A549 (cell line): ENCODE measurements at regions not wholly inside any gene's neighbourhood (a gene's known extent, or its start where the extent isn't known, plus 50 kb on each side); places are given as distances from the start of the nearest gene placed in this dataset.

Source experiments
- ATAC-seq, 2 experiments: fragments of 200-7000 bp in 1 of 2; fragments of >200 bp in 1 of 2; cut with Nextera tagmentation in 1 of 2; cut with Tn5 transposase in 1 of 2; 3 replicates each; pipeline versions ENCODE4 v1.8.0 to v1.9.1; 2018 to 2020; ENCODE audit warnings: mild to moderate bottlenecking in 1 of 2, moderate library complexity in 1 of 2
- CTCF ChIA-PET: fragments of 300-600 bp; sonication (Branson Sonifier 250); formaldehyde crosslinking; extraction: SDS; loops from one replicate; lab custom pipeline; 2021; ENCODE audit warnings: antibody characterized with exemption, inconsistent platforms; lab: Yijun Ruan, JAX
- POLR2A ChIA-PET: fragments of 350-600 bp; formaldehyde crosslinking; extraction: SDS; loops from one replicate; lab custom pipeline; 2021; ENCODE audit warnings: antibody characterized with exemption, inconsistent platforms; lab: Yijun Ruan, JAX
- DNase-seq, 2 experiments: peaks; one replicate each; pipeline versions ENCODE4 v3.0.0 to v3.0.0-alpha.2; 2011 to 2016; ENCODE audit warnings: low read depth in 1 of 2, low spot score in 1 of 2
- FAIRE-seq: peaks from 2 replicates; lab custom pipeline; 2011; peaks lifted over from hg19 to GRCh38; lab: Jason Lieb, UNC
- H3K27ac ChIP-seq, 2 experiments: fragments of >200 bp; sonication (Bioruptor Twin); formaldehyde crosslinking; 3 replicates each; pipeline ENCODE4 v1.5.1; 2016 to 2017
- H3K4me1 ChIP-seq: fragments of >200 bp; sonication (Bioruptor Twin); formaldehyde crosslinking; 3 replicates; pipeline ENCODE4 v1.6.1; 2016
- H3K4me2 ChIP-seq: fragments of >200 bp; sonication (Bioruptor Twin); formaldehyde crosslinking; 3 replicates; pipeline ENCODE4 v1.6.1; 2016
- H3K4me3 ChIP-seq: fragments of >200 bp; sonication (Bioruptor Twin); formaldehyde crosslinking; 3 replicates; pipeline ENCODE4 v1.5.1; 2016
- H3K9me3 ChIP-seq: fragments of >200 bp; sonication (Bioruptor Twin); formaldehyde crosslinking; 3 replicates; pipeline ENCODE4 v1.6.1; 2016
- CBX2 ChIP-seq: fragments of 200-600 bp; sonication (generic); IDR thresholded peaks from 2 replicates; pipeline ENCODE4 v1.6.1; 2016; ENCODE audit warnings: low read depth, mild to moderate bottlenecking, borderline replicate concordance
- CHD4 ChIP-seq: fragments of 200-600 bp; sonication (generic); IDR thresholded peaks from 2 replicates; pipeline ENCODE4 v1.6.1; 2016; ENCODE audit warnings: antibody characterized with exemption, mild to moderate bottlenecking, borderline replicate concordance
- EHMT2 ChIP-seq: fragments of 200-600 bp; sonication (generic); IDR thresholded peaks from 2 replicates; pipeline ENCODE4 v1.6.1; 2016; ENCODE audit warnings: antibody characterized with exemption, low read depth, mild to moderate bottlenecking, moderate library complexity
- ELK1 ChIP-seq: fragments of 150-350 bp; IDR thresholded peaks from 2 replicates; pipeline ENCODE4 v1.6.1; 2014; ENCODE audit warnings: low read depth, mild to moderate bottlenecking, low read length
- FOSB ChIP-seq: fragments of 250-450 bp; sonication (Bioruptor Pico); IDR thresholded peaks from 2 replicates; pipeline ENCODE4 v1.5.0; 2020; ENCODE audit warnings: mild to moderate bottlenecking, moderate library complexity
- HOXA7 ChIP-seq: fragments of 250-450 bp; sonication (Bioruptor Pico); IDR thresholded peaks from 2 replicates; pipeline ENCODE4 v1.5.0; 2020; ENCODE audit warnings: mild to moderate bottlenecking, moderate library complexity
- HOXB13 ChIP-seq: fragments of 250-450 bp; sonication (Bioruptor Pico); IDR thresholded peaks from 2 replicates; pipeline ENCODE4 v1.5.0; 2020; ENCODE audit warnings: low read depth, mild to moderate bottlenecking, moderate library complexity
- KDM5A ChIP-seq: fragments of 200-600 bp; sonication (generic); IDR thresholded peaks from 2 replicates; pipeline ENCODE4 v1.6.1; 2016; ENCODE audit warnings: antibody characterized with exemption, mild to moderate bottlenecking
- MAFK ChIP-seq: fragments of 450-650 bp; IDR thresholded peaks from 2 replicates; pipeline ENCODE4 v1.6.1; 2014; ENCODE audit not compliant: partially characterized antibody
- MAZ ChIP-seq: fragments of 150-350 bp; IDR thresholded peaks from 2 replicates; pipeline ENCODE4 v1.6.1; 2014; ENCODE audit warnings: antibody characterized with exemption, low read depth, low read length, borderline replicate concordance
- MYC ChIP-seq: IDR thresholded peaks from 2 replicates; pipeline ENCODE4 v1.6.1; 2012; ENCODE audit warnings: mild to moderate bottlenecking, inconsistent platforms, low read length, improper control_type of control experiment, borderline replicate concordance
- POLR2A ChIP-seq: IDR thresholded peaks from 2 replicates; pipeline ENCODE4 v1.6.1; 2012; ENCODE audit warnings: mild to moderate bottlenecking, low read length
- POLR2AphosphoS2 ChIP-seq: conservative IDR thresholded peaks from 2 replicates; pipeline ENCODE4 v1.6.1; 2012; ENCODE audit warnings: low read length, improper control_type of control experiment, inconsistent platforms
- RNF2 ChIP-seq: fragments of 200-600 bp; sonication (generic); IDR thresholded peaks from 2 replicates; pipeline ENCODE4 v1.6.1; 2016; ENCODE audit warnings: low read depth, mild to moderate bottlenecking, antibody characterized with exemption, moderate library complexity, borderline replicate concordance
- SMC3 ChIP-seq: fragments of >200 bp; sonication (Bioruptor Twin); formaldehyde crosslinking; IDR thresholded peaks from 3 replicates; pipeline ENCODE4 v1.6.1; 2018; ENCODE audit warnings: inconsistent platforms
- SREBF2 ChIP-seq: fragments of 450-650 bp; IDR thresholded peaks from 2 replicates; pipeline ENCODE4 v1.6.1; 2014; ENCODE audit warnings: mild to moderate bottlenecking, moderate library complexity
- ZFP36 ChIP-seq: fragments of 450-650 bp; IDR thresholded peaks from 2 replicates; pipeline ENCODE4 v1.6.1; 2014; ENCODE audit warnings: borderline replicate concordance; ENCODE audit not compliant: partially characterized antibody
- WGBS: methylation state at CpG from one replicate; pipeline ENCODE4 v1.1.6; 2017; ENCODE audit errors: missing lambda C conversion rate; 5-methylcytosine and 5-hydroxymethylcytosine counted together
- TF ChIP-seq, protein P1 (sequence below): fragments of 450-650 bp; IDR thresholded peaks from 2 replicates; pipeline ENCODE4 v1.6.1; 2014; ENCODE audit warnings: antibody characterized with exemption
- TF ChIP-seq, protein P2 (sequence below): IDR thresholded peaks from 2 replicates; pipeline ENCODE4 v1.6.1; 2012
- TF ChIP-seq, protein P3 (sequence below): fragments of >200 bp; sonication (Bioruptor Twin); formaldehyde crosslinking; IDR thresholded peaks from 2 replicates; pipeline ENCODE4 v1.6.1; 2016
- TF ChIP-seq, protein P4 (sequence below): fragments of 200-600 bp; sonication (generic); IDR thresholded peaks from 2 replicates; pipeline ENCODE4 v1.6.1; 2016; ENCODE audit warnings: antibody characterized with exemption, mild to moderate bottlenecking, moderate library complexity

DNA sequence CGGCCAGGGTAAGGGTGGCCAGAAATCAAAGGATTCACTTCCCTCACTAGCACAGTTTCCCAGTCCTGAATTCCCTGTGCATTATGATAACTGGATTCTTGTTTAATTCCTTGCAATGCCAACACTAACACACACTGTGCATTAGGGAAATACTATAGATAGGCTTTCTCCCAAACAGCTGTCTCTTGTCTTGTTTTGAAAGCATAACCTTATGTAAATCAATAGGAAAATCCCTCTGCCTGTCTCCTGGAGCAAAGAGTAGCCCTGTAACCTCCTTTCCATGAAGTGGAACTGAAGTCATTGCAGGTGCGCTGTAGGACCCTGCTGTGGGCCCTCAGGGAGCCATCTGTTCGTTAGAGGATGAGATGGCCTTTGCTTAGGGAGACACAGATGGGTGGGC lies 82.8 kb upstream of the FAM171A1 start:
- H3K4me3 ChIP-seq, result no peak overlapping the region
- POLR2A ChIA-PET, result no interaction called here
- H3K27ac ChIP-seq, result no peak overlapping the region
- WGBS, result 32% methylated on average over 3 of the region's 3 CpGs
- ATAC-seq, result no peak
- H3K4me2 ChIP-seq, result no peak overlapping the region
- TF ChIP-seq POLR2A (no peak), EHMT2 (no peak), MAFK (no peak), HOXB13 (CRISPR knock-in tag) (no peak), SREBF2 (no peak), CBX2 (no peak), MAZ (no peak), HOXA7 (CRISPR knock-in tag) (no peak), POLR2AphosphoS2 (no peak), ELK1 (no peak)
- TF ChIP-seq, protein P1, sequence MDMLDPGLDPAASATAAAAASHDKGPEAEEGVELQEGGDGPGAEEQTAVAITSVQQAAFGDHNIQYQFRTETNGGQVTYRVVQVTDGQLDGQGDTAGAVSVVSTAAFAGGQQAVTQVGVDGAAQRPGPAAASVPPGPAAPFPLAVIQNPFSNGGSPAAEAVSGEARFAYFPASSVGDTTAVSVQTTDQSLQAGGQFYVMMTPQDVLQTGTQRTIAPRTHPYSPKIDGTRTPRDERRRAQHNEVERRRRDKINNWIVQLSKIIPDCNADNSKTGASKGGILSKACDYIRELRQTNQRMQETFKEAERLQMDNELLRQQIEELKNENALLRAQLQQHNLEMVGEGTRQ, result no peak
- TF ChIP-seq, protein P2, sequence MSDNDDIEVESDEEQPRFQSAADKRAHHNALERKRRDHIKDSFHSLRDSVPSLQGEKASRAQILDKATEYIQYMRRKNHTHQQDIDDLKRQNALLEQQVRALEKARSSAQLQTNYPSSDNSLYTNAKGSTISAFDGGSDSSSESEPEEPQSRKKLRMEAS, result no peak
- no peak for FAIRE-seq
- no peak for DNase-seq
- H3K4me1 ChIP-seq, result no peaks in the 10 kb centered on the region
- 0 out of 3 replicates have a peak, but pooled peaks cover 5% of the 10 kb centered on the region for H3K9me3 ChIP-seq
- CTCF ChIA-PET, result no interaction called here

DNA sequence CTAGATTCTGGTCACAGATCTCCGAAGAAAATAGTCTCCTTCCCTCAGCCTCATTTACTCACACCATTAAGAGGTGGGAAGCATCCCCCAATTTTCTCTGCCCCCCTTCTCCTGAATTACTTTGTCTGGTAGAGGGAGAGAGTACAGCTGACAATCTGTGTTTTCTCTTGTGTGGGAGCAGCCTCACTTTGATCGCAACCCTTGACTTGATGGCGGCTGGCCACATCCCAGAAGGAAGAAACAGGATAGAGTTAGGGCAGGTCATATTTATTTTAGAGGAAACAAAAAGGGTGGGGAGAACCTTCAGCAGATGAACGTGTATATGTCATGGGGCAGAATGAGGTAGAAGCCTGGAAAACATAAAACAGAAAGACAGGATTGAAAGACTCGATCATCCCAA lies 82.4 kb upstream of the FAM171A1 start:
- POLR2A ChIA-PET, result no interaction called here
- 41% methylated on average over 5 of the region's 5 CpGs for WGBS
- TF ChIP-seq, protein P3, sequence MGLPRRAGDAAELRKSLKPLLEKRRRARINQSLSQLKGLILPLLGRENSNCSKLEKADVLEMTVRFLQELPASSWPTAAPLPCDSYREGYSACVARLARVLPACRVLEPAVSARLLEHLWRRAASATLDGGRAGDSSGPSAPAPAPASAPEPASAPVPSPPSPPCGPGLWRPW, result no peak
- TF ChIP-seq FOSB, result no peak
- TF ChIP-seq CHD4, result no peak
- TF ChIP-seq MYC, result no peak
- no peak for TF ChIP-seq SMC3
- TF ChIP-seq EHMT2, result no peak
- no peak for TF ChIP-seq RNF2
- TF ChIP-seq, protein P4, sequence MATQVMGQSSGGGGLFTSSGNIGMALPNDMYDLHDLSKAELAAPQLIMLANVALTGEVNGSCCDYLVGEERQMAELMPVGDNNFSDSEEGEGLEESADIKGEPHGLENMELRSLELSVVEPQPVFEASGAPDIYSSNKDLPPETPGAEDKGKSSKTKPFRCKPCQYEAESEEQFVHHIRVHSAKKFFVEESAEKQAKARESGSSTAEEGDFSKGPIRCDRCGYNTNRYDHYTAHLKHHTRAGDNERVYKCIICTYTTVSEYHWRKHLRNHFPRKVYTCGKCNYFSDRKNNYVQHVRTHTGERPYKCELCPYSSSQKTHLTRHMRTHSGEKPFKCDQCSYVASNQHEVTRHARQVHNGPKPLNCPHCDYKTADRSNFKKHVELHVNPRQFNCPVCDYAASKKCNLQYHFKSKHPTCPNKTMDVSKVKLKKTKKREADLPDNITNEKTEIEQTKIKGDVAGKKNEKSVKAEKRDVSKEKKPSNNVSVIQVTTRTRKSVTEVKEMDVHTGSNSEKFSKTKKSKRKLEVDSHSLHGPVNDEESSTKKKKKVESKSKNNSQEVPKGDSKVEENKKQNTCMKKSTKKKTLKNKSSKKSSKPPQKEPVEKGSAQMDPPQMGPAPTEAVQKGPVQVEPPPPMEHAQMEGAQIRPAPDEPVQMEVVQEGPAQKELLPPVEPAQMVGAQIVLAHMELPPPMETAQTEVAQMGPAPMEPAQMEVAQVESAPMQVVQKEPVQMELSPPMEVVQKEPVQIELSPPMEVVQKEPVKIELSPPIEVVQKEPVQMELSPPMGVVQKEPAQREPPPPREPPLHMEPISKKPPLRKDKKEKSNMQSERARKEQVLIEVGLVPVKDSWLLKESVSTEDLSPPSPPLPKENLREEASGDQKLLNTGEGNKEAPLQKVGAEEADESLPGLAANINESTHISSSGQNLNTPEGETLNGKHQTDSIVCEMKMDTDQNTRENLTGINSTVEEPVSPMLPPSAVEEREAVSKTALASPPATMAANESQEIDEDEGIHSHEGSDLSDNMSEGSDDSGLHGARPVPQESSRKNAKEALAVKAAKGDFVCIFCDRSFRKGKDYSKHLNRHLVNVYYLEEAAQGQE, result no peak
- TF ChIP-seq KDM5A, result no peak
- no peak for TF ChIP-seq ZFP36
- no peak for TF ChIP-seq POLR2AphosphoS2
- TF ChIP-seq, all 56 proteins: peak for 0
- no peak for FAIRE-seq
- no peak overlapping the region for H3K27ac ChIP-seq
- ATAC-seq, result no peak
- no peak for DNase-seq
- CTCF ChIA-PET, result no interaction called here
- H3K4me3 ChIP-seq, result no peak overlapping the region
- H3K4me1 ChIP-seq, result no peaks in the 10 kb centered on the region
- H3K9me3 ChIP-seq, result 0 out of 3 replicates have a peak, but pooled peaks cover 5% of the 10 kb centered on the region
- H3K4me2 ChIP-seq, result no peak overlapping the region
